HFFc6 (cell line): ENCODE measurements at regions not wholly inside any gene's neighbourhood (a gene's known extent, or its start where the extent isn't known, plus 50 kb on each side); places are given as distances from the start of the nearest gene placed in this dataset.

ENCODE experiments used
- DNase-seq: peaks from one replicate; pipeline ENCODE4 v3.0.0-alpha.2; 2018
- H3K27ac Mint-ChIP-seq: 2 replicates; pipeline ENCODE4 v1.8.0; 2020; ENCODE audit warnings: mild to moderate bottlenecking, mixed read lengths
- H3K27me3 Mint-ChIP-seq: 2 replicates; pipeline ENCODE4 v1.8.0; 2021; ENCODE audit warnings: mild to moderate bottlenecking, moderate library complexity, mixed read lengths; ENCODE audit not compliant: insufficient read depth
- H3K36me3 Mint-ChIP-seq: 2 replicates; pipeline ENCODE4 v1.8.0; 2021; ENCODE audit warnings: low read depth, mixed read lengths
- H3K4me1 Mint-ChIP-seq: 2 replicates; pipeline ENCODE4 v1.8.0; 2020; ENCODE audit warnings: low read depth, mixed read lengths
- H3K4me3 Mint-ChIP-seq: 2 replicates; pipeline ENCODE4 v1.8.0; 2020; ENCODE audit warnings: mild to moderate bottlenecking, moderate library complexity, mixed read lengths
- H3K9me3 Mint-ChIP-seq: 2 replicates; pipeline ENCODE4 v1.8.0; 2020; ENCODE audit warnings: mild to moderate bottlenecking, mixed read lengths
- CTCF ChIP-seq: fragments of 200-600 bp; sonication (generic); IDR thresholded peaks from 2 replicates; pipeline ENCODE4 v1.5.0; 2021; ENCODE audit warnings: antibody characterized with exemption, mild to moderate bottlenecking

- Mint-ChIP-seq H3K4me3 (no peak overlapping the region), H3K36me3 (no peaks in the 10 kb centered on the region; the same call in 1 of the 2 replicates), H3K4me1 (no peaks in the 10 kb centered on the region), H3K9me3 (peaks cover 23% of the 10 kb centered on the region), H3K27me3 (no peaks in the 10 kb centered on the region; the same call in 1 of the 2 replicates), H3K27ac (no peak overlapping the region)
- TF ChIP-seq CTCF = no peak
- no peak for DNase-seq
Observed at GRCh38 chr19:30792561-30793505, 420.6 kb downstream of the ZNF536 start.

GRCh38 chr19:30791088-30791487, 418.9 kb downstream of the ZNF536 start:
- no peaks in the 10 kb centered on the region; the same call in 1 of the 2 replicates for H3K36me3 Mint-ChIP-seq

GRCh38 chr19:30790056-30790680, 418.0 kb downstream of the ZNF536 start:
- TF ChIP-seq CTCF = no peak

More at GRCh38 chr19:30791088-30791487, 418.9 kb downstream of the ZNF536 start:
- H3K27me3 Mint-ChIP-seq = no peaks in the 10 kb centered on the region; the same call in 1 of the 2 replicates
- no peaks in the 10 kb centered on the region for H3K4me1 Mint-ChIP-seq
- H3K27ac Mint-ChIP-seq = no peak overlapping the region
- peaks cover 23% of the 10 kb centered on the region for H3K9me3 Mint-ChIP-seq
- no peak for DNase-seq
- no peak overlapping the region for H3K4me3 Mint-ChIP-seq
- TF ChIP-seq CTCF = no peak

GRCh38 chr19:30788105-30788765, 416.1 kb downstream of the ZNF536 start:
- H3K4me1 Mint-ChIP-seq = no peaks in the 10 kb centered on the region
- peaks cover 32% of the 10 kb centered on the region for H3K9me3 Mint-ChIP-seq
- DNase-seq = no peak
- TF ChIP-seq CTCF = no peak
- H3K27ac Mint-ChIP-seq = no peak overlapping the region
- no peaks in the 10 kb centered on the region; the same call in 1 of the 2 replicates for H3K36me3 Mint-ChIP-seq
- H3K4me3 Mint-ChIP-seq = no peak overlapping the region
- H3K27me3 Mint-ChIP-seq = peaks cover 2% of the 10 kb centered on the region; the same call in 1 of the 2 replicates

More at GRCh38 chr19:30790056-30790680, 418.0 kb downstream of the ZNF536 start:
- no peaks in the 10 kb centered on the region; the same call in 1 of the 2 replicates for H3K27me3 Mint-ChIP-seq
- no peaks in the 10 kb centered on the region; the same call in 1 of the 2 replicates for H3K36me3 Mint-ChIP-seq
- H3K4me3 Mint-ChIP-seq = no peak overlapping the region
- no peak for DNase-seq
- peaks cover 27% of the 10 kb centered on the region for H3K9me3 Mint-ChIP-seq
- H3K27ac Mint-ChIP-seq = no peak overlapping the region
- H3K4me1 Mint-ChIP-seq = no peaks in the 10 kb centered on the region

GRCh38 chr19:30785458-30786137, 413.4 kb downstream of the ZNF536 start:
- DNase-seq = no peak
- H3K36me3 Mint-ChIP-seq = no peaks in the 10 kb centered on the region; the same call in none of the 2 replicates
- H3K4me1 Mint-ChIP-seq = no peaks in the 10 kb centered on the region
- no peak overlapping the region for H3K27ac Mint-ChIP-seq
- no peak overlapping the region for H3K4me3 Mint-ChIP-seq
- peaks cover 2% of the 10 kb centered on the region; the same call in 1 of the 2 replicates for H3K27me3 Mint-ChIP-seq
- no peak for TF ChIP-seq CTCF
- H3K9me3 Mint-ChIP-seq = peaks cover 27% of the 10 kb centered on the region
